ENCODE measurements at regions not wholly inside any gene's neighbourhood (a gene's known extent, or its start where the extent isn't known, plus 50 kb on each side); places are given as distances from the start of the nearest gene placed in this dataset.
"Not testable (repeated sequence)": the region's sequence is repeated elsewhere in the genome, so short reads cannot be mapped to it uniquely, and the experiment has no call there.

- TF ChIP-seq, protein P1, sequence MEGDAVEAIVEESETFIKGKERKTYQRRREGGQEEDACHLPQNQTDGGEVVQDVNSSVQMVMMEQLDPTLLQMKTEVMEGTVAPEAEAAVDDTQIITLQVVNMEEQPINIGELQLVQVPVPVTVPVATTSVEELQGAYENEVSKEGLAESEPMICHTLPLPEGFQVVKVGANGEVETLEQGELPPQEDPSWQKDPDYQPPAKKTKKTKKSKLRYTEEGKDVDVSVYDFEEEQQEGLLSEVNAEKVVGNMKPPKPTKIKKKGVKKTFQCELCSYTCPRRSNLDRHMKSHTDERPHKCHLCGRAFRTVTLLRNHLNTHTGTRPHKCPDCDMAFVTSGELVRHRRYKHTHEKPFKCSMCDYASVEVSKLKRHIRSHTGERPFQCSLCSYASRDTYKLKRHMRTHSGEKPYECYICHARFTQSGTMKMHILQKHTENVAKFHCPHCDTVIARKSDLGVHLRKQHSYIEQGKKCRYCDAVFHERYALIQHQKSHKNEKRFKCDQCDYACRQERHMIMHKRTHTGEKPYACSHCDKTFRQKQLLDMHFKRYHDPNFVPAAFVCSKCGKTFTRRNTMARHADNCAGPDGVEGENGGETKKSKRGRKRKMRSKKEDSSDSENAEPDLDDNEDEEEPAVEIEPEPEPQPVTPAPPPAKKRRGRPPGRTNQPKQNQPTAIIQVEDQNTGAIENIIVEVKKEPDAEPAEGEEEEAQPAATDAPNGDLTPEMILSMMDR (conservative IDR thresholded peaks at IDR 0.05; ENCODE audit: low read depth, low read length), result no peak
- DNase-seq (ENCODE audit: low read depth), result no peak
- H3K4me3 ChIP-seq (ENCODE audit: low read length), result no peak overlapping the region
Measured at GRCh38 chr20:56778765-56779195, 149.7 kb downstream of the TFAP2C start.

- TF ChIP-seq, protein P1 (conservative IDR thresholded peaks at IDR 0.05; ENCODE audit: low read depth, low read length), result no peak
- H3K4me3 ChIP-seq (ENCODE audit: low read length), result no peak overlapping the region
- no peak for DNase-seq (ENCODE audit: low read depth)
Measured at GRCh38 chr20:56779452-56780143, 150.5 kb downstream of the TFAP2C start.

DNA sequence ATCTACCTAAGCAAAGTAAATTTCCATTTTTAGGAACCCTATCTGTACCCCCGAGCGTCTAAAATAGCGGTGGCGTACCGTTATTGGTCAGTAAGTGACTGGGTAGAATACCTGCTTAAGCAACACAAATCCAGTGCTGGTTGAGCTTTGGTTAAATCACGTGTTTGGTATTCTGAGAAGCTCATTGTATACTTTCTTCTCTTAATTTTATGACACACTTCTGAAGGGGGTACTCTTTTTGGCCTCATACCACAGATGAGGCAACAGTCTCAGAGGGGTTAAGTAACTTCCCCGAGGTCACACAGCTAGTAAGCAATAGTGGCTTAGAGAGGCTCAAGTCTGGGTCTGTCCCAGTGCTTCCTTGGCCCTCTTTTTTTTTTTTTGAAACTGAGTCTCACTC is 151.2 kb downstream of the TFAP2C start:
- no peak for DNase-seq (ENCODE audit: low read depth)
- no peak overlapping the region for H3K4me3 ChIP-seq (ENCODE audit: low read length)
- TF ChIP-seq, protein P1 (conservative IDR thresholded peaks at IDR 0.05; ENCODE audit: low read depth, low read length), result no peak

GRCh38 chr20:56781108-56781739 is 152.1 kb downstream of the TFAP2C start:
- H3K4me3 ChIP-seq (ENCODE audit: low read length), result no peak overlapping the region
- no peak for DNase-seq (ENCODE audit: low read depth)
- TF ChIP-seq, protein P1 (conservative IDR thresholded peaks at IDR 0.05; ENCODE audit: low read depth, low read length), result no peak

DNA sequence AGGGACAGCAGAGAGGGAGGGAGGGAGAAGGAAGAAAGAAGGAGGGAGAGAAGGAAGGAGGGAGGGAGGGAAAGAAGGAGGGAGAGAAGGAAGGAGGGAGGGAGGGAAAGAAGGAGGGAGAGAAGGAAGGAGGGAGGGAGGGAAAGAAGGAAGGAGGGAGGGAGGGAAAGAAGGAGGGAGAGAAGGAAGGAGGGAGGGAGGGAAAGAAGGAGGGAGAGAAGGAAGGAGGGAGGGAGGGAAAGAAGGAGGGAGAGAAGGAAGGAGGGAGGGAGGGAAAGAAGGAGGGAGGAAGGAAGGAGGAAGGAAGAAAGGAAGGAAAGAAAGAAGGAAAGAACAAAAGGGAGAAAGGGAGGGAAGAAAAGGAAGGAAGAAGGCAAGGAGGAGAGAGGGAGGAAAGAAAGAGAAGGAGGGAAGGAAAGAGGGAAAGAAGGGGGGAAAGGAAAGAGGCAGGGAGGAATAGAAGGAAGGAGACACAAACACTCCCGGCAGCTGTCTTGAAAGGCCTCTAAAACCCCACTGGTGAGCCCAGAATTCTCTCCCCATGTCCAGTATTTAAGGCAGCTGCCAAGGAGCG is 153.0 kb downstream of the TFAP2C start:
- DNase-seq (ENCODE audit: low read depth); H3K4me3 ChIP-seq (ENCODE audit: low read length): not testable (repeated sequence)

DNA sequence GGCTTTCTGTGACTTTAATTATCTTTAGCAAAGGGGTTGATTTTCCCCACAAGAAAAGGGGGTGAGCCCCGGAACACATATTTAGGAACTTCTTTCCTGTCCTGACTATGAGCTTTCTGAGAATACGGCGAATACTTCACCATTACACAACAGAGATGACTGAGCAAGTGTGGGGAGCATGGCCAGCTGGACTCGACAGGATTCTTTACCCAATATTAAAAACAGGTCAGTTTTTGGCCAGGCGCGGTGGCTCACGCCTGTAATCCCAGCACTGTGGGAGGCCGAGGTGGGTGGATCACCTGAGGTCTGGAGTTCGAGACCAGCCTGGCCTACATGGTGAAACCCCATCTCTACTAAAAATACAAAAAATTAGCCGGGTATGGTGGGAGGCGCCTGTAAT is 153.7 kb downstream of the TFAP2C start:
- H3K4me3 ChIP-seq (ENCODE audit: low read length); DNase-seq (ENCODE audit: low read depth): not testable (repeated sequence)

DNA sequence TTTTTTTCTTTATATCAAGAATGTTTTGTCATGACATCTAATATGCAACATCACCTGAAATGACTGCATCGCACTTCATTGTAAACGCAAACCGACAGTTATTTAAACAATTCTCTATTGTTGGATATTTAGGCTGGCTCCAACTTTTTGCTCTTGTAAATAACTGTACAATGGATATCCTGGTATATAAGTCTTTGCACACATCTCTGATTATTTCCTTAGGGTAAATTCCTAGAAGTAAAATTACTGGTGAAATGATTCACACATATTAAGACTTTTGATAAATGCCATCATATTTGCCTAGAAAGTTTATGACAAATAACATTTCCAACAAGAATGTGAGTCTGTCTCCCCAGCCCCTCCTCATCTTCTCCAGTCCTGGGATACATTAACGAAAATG is 154.7 kb downstream of the TFAP2C start:
- DNase-seq (ENCODE audit: low read depth), result no peak
- H3K4me3 ChIP-seq (ENCODE audit: low read length), result no peak overlapping the region
- TF ChIP-seq, protein P1 (conservative IDR thresholded peaks at IDR 0.05; ENCODE audit: low read depth, low read length), result no peak

DNA sequence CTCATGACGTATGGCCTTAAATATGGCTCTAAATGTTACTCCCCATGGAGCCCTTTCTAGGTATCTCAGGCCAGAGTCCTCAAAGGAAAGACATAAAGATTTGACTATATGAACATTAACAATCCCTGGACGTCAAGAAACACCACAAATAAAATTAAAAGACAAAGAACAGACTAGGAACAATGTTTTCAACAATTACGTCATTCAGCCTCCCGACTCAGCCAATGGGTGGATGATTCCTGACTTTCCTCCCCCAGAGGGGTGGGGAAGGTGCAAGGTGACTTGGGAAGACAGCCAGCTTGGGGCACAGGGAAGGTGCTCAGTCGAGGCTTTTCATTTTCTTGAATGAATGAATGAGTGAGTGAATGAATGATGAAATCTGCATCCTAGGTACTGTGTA is 157.4 kb downstream of the TFAP2C start:
- no peak for DNase-seq (ENCODE audit: low read depth)
- H3K4me3 ChIP-seq (ENCODE audit: low read length), result no peak overlapping the region
- TF ChIP-seq, protein P1 (conservative IDR thresholded peaks at IDR 0.05; ENCODE audit: low read depth, low read length), result no peak

Data from retinal pigment epithelial cell (primary cell).